Left forelimb (tissue), 1 donor: ENCODE measurements at regions not wholly inside any gene's neighbourhood (a gene's known extent, or its start where the extent isn't known, plus 50 kb on each side); places are given as distances from the start of the nearest gene placed in this dataset.
"Not testable (repeated sequence)": the region's sequence is repeated elsewhere in the genome, so short reads cannot be mapped to it uniquely, and the experiment has no call there.

ENCODE experiments used
- DNase-seq: peaks from one replicate; pipeline ENCODE4 v3.0.0-alpha.2; 2018; ENCODE audit warnings: low spot score

DNA sequence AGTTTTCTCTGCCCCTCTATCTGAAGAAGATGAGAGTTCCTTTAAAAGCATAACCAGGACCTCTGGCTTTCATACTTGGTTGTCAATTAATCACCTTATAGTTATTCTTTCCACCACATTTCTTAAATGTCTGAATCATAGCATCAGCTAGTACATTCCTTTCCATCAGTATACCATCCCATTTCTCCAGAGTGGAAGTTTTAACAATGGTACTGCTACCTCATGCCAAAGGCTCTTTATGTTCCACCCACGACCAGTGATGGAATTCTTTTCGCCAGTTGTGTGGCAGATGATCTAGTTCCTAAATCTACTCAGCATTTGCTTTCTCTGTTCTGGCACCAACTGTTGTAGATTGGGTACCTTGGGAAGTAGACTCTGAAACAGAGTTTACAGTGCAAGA, 379.8 kb downstream of the ZNF674 start:
- no peak for DNase-seq

DNA sequence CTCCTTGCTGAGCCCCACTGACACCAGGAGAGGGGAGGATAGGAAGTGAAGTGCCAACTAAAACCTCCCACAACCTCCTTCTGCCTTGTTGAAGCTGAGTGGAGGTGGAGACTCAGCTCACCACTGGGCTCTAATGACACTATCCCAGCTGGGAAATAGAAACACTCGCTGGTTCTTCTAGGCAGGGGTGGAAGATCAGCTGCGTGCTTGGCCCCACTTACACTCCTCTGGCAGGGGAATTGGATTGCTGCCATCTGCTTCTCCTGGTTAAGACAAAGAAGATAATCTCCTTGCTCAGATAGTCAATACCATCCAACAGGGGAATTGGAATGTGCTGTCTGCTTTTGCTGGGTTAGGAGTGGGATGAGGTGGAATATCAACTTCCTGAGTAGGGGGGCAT, 392.5 kb downstream of the ZNF674 start:
- DNase-seq = no peak

DNA sequence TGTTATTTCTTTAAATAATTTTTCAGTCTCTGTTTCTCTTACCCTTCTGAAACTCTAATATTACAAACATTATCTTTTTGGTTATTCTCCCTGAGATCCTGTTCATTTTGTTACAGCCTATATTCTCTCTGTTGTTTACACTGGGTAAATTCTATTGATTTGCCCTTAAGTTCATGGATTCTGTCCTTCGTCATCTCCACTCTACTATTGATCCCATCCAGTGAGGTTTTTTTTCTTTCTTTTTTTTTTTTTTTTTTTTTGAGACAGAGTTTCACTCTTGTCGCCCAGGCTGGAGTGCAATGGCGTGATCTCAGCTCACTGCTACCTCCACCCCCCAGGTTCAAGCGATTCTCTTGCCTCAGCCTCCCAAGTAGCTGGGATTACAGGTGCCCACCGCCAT, 393.9 kb downstream of the ZNF674 start:
- DNase-seq = not testable (repeated sequence)

DNA sequence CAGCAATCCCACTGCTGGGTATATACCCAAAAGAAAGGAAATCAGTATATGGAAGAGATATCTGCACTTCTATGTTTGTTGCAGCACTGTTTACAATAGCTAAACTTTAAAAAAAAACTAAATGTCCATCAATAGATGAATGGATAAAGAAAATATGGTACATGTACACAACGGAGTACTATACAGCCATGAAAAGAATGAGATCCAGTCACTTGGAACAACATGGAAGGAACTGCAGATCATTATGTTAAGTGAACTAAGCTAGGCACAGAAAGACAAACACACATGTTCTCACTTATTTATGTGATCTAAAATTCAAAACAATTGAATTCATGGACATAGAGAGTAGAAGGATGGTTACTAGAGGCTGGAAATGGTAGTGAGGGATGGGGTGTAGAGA, 400.7 kb downstream of the ZNF674 start:
- no peak for DNase-seq

DNA sequence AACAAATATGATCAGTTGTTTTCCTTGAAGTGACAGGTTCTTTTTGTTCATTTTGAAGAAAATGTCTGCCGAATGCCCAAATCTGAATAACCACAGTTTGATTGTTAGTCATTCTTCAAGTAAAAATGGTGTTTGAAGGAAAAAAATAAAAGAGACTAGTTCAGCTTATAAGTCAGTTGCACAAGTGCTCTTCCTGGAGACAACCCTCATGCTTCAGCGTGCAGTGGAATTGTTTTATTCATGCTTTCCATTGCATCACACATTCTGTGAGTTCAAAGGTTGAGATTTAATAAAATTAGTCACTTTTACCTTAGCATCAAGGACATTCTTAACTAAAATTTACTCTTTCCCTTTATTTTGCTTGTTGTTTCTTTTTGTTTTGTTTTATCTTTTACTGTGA, 404.9 kb downstream of the ZNF674 start:
- DNase-seq = no peak

DNA sequence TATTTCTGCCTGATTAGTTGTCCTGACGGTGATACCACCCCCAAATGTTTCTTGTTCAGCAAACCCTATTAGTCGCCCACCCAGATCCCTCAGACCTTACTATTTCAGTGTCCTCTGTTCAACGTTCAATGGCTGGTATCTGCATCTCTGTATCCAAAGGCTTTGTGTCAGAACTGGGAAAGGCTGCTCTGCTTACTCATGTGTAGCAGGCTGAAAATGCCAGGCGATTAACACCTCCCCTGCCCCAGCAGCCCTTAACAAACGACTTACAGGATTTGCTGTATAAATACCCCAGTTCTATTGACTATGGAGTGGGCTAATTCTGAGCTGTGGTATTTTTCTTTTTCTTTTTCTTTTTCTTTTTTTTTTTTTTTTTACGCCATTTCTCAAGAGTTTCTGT, 415.0 kb downstream of the ZNF674 start:
- DNase-seq = no peak

DNA sequence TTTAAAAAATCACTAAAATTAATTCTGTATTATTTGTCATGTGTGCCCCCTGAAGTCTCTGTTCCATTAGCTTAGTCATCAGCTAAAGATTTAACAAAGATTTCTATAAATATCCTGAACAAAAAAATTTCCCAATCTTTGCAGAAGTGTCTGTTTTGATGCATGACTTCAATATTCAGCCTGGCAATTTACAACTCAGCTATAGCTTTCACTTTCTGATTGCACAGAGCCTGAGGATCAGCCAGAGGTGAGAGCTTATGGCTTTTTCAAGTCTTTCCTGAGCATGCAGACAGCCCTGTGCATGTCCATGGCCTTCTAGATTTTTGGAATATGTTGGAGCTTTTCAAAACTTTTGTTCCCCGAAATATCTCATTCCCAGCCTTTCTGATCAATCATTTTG, 420.1 kb downstream of the ZNF674 start:
- DNase-seq = no peak

DNA sequence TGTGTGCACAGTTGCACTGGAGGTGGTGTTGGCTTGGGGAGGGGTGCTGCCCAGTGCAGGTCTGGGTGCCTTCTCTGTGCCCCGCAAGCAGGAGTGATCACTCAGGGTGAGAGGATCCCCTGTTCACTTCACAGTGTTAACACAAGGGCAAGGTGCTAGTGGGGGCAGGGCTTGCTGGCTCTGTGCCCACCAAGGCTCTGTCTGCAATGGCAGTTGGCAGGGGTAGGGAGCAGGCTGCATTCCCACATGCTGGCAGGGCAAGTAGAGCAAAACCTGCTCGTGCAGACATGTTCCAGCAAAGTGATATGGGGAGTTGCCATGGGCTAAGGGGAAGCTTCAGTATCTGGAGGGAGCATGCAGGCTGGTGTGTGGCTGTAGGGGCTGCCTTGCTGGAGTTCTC, 428.0 kb downstream of the ZNF674 start:
- no peak for DNase-seq

DNA sequence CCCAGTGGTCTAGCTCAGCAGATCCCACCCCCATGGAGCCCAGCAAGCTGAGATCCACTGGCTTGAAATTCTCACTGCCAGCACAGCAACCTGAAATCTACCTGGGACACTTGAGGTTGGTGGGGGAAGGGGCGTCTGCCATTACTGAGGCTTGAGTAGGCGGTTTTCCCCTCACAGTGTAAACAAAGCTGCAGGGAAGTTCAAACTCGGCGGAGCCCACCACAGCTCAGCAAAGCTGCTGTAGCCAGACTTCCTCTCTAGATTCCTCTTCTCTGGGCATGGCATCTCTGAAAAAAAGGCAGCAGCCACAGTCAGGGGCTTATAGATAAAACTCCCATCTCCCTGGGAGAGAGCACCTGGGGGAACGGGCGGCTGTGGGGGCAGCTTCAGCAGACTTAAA, 457.9 kb downstream of the ZNF674 start:
- not testable (repeated sequence) for DNase-seq

DNA sequence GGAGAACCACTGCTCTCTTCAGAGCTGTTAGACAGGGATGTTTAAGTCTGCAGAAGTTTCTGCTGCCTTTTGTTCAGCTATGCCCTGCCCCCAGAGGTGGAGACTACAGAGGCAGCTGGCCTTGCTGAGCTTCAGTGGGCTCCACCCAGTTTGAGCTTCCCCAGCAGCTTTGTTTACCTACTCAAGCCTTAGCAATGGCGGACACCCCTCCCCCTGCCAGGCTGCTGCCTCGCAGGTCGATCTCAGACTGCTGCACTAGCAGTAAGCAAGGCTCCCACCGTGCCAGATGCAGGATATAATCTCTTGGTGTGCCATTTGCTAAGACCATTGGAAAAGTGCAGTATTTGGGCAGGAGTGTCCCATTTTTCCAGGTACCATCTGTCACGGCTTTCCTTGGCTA, 465.1 kb downstream of the ZNF674 start:
- not testable (repeated sequence) for DNase-seq

DNA sequence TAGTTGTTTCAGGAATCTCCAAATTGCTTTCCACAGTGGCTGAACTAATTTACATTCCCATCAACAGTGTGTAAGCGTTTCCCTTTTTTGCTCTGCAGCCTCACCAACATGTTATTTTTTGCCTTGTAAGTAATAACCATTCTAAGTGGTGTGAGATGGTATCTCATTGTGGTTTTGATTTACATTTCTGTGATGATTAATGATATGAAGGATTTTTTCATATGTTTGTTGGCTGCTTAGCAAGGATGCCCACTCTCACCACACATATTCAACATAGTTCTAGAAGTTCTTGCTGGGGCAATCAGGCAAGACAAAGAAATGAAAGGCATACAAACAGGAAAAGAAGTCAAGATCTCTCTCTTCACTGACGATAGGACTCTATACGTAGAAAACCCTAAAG, 472.4 kb downstream of the ZNF674 start:
- no peak for DNase-seq

DNA sequence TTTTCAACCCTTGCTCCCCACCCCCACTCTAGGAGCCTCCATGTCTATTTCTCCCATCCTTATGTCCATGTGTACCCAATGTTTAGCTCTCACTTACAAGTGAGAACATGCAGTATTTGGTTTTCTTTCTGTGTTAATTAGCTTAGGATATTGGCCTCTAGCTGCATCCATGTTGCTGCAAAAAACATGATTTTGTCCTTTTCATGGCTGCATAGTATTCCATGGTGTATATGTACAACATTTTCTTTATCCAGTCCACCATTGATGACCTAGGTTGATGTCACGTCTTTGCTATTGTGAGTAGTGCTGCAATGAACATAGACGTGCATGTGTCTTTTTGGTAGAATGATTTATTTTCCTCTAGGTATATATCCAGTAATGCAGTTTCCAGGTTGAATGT, 472.8 kb downstream of the ZNF674 start:
- DNase-seq = no peak

DNA sequence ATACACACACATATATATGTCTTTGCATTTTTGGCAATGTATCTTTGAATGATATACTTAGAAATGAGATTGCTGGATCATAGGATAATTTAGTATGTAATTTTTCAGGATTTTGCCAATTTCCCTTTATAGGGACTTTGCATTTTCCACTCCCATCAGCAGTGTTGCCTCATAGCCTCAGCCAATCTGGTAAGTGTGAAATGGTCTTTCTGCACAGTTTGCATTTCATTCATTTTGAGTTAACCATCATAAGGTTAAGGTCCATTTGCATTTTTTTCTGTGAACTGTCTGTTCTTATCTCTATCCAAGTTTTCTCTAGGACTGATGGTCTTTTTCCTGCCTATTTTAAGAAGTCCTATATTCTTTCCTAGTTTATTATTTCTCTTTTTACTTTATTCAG, 474.8 kb downstream of the ZNF674 start:
- no peak for DNase-seq

DNA sequence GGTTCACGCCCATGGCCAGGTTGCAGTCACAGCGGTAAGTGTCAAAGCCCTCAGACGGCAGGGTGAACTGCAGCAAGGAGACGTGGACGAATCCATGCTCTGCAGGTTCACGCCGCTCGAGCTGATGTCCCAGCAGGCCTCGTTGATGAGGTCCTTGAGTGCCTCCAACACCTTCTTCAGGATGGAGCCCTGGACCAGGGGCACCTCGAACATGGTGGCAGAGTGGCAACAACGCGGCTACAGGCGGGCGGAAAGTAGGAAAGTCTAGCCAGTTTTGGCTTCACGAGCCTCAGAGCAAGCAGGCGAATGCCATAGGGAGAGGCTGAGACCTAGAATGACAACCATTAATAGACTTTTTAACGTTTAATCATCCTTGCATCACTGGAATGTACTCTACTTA, 485.9 kb downstream of the ZNF674 start:
- no peak for DNase-seq

DNA sequence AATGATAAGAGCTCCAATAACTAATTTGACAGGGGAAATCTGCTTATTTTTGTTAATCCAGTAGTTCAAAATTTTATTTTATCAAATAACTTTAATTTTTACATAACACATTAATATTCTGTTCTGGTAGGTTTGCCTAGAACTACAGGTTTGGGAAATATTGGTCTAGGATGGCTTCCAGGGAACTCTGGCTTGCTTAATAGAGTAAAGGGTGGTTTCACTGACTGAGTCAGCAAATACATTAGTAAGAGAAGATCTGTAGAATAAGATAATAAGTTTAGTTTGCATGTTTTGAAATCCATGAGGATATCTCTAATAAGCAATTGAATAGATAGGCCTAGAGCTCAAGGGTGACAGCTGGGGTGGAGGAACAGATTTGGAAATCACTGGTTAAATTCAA, 500.7 kb downstream of the ZNF674 start:
- DNase-seq = no peak

DNA sequence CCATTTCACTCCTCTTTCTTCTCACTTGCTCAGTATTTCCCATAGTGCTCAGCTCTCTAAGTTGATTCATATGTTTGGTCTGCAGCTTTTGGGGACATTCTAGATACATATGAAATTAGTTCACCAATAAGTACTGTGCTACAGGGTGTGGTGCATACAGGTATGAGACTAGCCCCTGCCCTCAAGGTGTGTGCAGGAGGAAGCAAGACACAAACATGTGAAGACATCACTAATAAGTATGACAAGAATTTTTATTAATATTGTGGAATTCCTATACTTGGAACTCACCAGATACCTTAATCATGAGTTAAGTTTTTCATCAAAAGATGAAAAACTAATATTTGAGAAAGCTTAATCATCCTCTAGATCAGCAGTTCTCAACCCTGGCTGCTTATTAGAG, 505.2 kb downstream of the ZNF674 start:
- no peak for DNase-seq

DNA sequence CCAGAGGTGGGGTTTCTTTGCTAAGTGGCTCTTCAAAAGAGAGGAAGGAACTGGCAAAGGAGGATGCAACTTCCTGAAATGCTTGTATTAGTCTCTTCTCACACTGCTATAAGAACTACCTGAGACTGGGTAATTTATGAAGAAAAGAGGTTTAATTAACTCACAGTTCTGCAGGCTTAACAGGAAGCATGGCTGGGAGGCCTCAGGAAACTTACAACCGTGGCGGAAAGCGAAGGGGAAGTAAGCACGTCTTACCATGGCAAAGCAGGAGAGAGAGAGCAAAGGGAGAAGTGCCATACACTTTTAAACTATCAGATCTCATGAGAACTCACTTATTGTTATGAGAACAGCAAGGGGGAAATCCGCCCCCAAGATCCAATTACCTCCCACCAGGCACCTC, 505.7 kb downstream of the ZNF674 start:
- DNase-seq = no peak

DNA sequence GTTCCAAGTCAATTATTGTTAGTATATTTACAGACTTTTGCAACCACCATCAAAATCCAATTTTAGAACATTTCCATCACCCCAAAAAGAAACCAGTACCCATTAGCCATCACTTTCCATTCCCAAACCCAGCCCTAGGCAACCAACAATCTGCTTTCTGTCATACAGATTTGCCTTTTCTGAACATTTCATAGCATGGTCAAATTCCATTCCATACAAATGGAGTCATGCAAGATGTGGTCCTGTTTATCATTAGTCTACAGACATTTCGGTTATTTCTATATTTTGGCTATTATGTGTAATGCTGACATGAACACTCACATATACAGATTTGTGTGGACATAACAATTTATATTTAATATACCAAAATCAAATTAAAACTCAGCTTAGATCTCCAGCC, 508.7 kb downstream of the ZNF674 start:
- no peak for DNase-seq

DNA sequence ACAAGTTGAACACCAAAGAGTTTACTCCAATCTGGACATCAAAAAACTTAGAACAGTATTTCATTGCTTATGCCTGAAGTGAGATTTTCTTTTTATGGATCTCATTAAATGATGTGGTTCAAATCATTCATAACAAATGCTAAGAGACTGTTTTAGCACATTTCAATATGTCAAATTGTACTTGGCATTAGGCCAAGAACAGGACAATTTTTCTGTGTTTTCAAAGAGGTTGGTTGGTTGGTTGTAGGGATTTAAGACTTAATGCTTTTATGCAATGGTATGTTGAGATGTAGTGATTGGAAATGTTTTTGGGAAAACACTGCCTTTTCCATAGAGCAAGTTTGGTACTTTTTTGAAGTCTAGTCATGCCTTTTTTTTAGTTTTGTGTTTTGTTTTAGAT, 510.4 kb downstream of the ZNF674 start:
- DNase-seq = no peak

DNA sequence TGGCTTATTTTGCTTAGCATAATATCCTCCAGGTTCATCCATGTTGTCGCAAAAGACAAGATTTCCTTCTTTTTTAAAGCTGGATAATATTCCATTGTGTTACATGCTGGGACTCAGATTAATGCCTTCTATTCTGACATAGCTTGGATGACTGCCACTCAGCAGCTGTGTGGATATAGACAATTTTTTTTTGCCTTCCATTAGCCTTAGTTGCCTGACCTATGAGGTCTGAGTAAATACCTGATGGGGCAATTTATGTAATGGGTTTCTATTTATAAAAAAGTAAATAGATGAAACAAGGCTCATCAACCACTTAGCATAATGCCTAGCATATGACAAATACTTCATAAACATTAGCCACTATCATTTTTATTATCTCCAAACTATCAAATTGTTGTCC, 515.4 kb downstream of the ZNF674 start:
- DNase-seq = no peak

DNA sequence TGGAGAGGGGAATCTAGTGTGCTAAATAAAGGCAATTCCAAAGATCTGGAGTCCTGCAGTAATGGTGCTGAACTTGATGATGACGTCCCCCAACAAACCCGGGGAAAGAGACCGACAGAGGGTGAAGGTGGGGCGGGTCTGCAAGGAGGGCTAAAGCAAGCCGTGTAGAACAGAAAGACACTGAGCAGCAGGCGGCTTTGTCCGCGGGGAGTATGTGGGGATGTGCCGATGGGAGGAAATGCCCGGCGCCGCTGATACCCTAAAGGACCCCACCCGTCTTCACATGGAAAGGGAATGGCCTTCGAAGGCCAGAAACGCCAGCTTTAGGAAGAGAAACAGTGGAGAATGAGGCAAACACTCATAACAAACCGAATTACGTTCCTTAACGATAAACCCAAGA, 528.9 kb downstream of the ZNF674 start:
- no peak for DNase-seq

DNA sequence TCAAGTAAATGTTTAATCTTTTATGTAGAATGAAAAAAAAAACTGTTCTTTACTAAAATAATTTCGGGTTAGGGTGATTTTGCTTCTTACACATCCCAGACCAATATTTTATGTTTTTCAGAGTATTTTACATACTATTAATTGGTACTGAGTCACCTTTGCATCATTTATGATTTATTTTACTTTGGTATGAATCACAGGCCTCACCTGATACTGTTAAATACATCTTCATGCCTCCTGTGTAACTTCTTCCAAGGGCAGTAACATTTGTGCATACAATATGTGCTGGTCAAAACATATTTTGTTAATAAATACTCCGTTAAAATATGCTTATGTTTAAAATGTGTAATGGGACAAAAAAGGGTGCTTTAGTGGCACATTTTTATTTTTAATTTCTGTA, 529.6 kb downstream of the ZNF674 start:
- no peak for DNase-seq

DNA sequence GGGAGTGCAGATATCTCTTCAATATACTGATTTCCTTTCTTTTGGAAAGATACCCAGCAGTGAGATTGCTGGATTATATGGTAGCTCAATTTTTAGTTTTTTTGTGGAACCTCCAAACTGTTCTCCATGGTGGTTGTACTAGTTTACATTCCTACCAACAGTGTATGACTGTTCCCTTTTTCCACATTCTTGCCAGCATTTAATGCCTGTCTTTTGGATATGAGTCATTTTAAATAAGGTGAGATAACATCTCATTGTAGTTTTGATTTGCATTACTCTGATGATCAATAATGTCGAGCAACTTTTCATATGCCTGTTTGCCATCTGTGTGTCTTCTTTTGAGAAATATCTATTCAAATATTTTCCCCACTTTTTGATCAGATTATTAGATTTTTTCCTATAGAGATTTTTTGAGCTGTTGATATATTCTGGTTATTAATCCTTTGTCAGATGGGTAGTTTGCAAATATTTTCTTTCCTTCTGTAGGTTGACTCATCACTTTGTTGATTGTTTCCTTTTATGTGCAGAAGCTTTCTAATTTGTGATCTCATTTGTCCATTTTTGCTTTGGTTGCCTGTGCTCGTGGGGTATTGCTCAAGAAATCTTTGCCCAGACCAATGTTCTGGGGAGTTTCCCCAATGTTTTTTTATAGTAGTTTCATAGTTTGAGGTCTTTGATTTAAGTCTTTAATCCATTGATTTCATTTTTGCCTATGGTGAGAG, 552.7 kb downstream of the ZNF674 start:
- DNase-seq = no peak

DNA sequence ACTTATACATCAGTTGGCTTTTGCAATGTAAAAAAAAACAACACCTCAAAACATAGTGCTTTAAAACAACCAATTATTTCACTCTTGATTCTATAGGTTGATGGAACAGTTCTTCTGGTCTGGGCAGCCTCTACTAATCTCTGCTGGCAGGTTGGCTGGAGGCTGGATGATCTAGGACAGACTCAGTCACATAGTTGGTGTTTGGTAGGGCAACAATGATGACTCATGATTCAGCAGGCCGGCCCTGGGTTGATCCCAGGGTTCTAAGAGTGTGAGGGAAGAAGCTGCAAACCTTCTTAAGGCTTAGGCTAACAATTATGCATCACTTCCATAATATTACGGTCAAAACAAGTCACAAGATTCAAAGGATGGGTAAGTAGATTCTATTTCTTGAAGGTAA, 558.2 kb downstream of the ZNF674 start:
- no peak for DNase-seq

DNA sequence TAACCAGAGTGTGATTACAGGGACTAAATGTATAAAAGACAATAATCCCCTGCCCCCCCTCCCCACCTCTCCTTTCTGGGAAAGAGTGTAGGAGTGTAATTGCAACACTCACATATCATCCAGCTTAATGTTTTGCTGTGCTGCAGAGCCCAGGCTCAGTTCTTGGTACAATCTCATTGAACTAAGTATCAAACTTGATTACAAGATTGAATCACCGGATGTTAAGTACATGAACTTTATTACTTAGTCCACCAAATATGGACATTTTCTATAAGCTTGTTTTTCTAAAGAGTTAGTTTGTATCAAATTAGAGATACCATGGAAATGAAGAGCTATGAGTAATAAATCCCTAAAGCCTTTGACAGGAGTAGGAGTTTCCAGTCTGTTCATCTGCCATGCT, 559.1 kb downstream of the ZNF674 start:
- DNase-seq = no peak
